T-helper 2 cell treated with Interferon-gamma antibody and Interleukin-4, amounts not matched to agents 5 μg/mL and 100 μg/mL, for 36 hours (primary cell): ENCODE measurements at regions not wholly inside any gene's neighbourhood (a gene's known extent, or its start where the extent isn't known, plus 50 kb on each side); places are given as distances from the start of the nearest gene placed in this dataset.

Experiments
- DNase-seq: peaks from one replicate; pipeline ENCODE4 v3.0.0; 2021; ENCODE audit warnings: low spot score
- H3K27ac Mint-ChIP-seq: one replicate; pipeline ENCODE4 v1.8.0; 2021; ENCODE audit warnings: mild to moderate bottlenecking, mixed read lengths
- H3K27me3 Mint-ChIP-seq: one replicate; pipeline ENCODE4 v1.8.0; 2021; ENCODE audit warnings: low read depth, mixed read lengths
- H3K36me3 Mint-ChIP-seq: one replicate; pipeline ENCODE4 v1.8.0; 2021; ENCODE audit warnings: low read depth, mixed read lengths
- H3K4me1 Mint-ChIP-seq: one replicate; pipeline ENCODE4 v1.8.0; 2021; ENCODE audit warnings: low read depth, mixed read lengths
- H3K4me3 Mint-ChIP-seq: one replicate; pipeline ENCODE4 v1.8.0; 2022; ENCODE audit warnings: mild to moderate bottlenecking, moderate library complexity, mixed read lengths
- H3K9me3 Mint-ChIP-seq: one replicate; pipeline ENCODE4 v1.8.0; 2021; ENCODE audit warnings: mixed read lengths

DNA sequence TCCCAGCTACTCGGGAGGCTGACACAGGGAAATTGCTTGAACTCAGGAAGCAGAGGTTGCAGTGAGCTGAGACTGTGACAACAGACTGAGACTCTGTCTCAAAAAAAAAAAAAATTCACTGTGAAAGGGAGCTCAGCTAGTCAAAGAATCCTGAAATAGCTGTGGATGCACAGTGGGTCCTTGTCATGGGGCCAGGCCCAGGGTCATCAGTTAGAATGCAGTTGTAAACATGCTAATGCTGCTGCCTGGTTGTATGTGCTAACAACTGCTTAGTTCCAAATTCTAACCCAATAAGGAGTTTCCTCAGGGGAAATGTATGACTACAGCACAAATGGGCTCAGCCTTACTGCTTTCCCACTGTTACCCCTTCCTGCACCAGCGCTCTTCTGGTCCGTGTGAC is 84.0 kb downstream of the PALM2AKAP2 start:
- DNase-seq: no peak
- Mint-ChIP-seq H3K36me3 (no peaks in the 10 kb centered on the region), H3K27ac (no peak overlapping the region), H3K4me3 (no peak overlapping the region), H3K27me3 (peaks cover 18% of the 10 kb centered on the region), H3K4me1 (no peaks in the 10 kb centered on the region), H3K9me3 (no peaks in the 10 kb centered on the region)

DNA sequence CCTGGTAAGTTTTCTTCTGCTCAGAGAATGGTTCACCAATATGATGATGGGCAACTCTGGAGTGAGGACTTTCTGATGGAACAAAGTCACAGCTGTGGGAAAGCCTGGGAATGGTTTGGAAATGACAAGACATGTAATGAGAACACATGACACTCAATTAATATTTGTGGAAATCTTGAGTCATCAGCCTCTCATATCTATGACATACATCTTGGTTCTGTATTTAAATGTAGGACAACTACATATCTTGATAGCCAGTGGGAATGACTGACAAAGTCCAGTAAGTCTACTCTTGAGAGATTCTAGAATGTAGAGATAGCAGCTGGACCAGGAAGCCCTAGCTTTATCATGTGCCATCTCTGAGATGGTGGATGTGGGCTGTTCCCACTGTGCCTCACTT is 85.5 kb downstream of the PALM2AKAP2 start:
- no peaks in the 10 kb centered on the region for H3K36me3 Mint-ChIP-seq

DNA sequence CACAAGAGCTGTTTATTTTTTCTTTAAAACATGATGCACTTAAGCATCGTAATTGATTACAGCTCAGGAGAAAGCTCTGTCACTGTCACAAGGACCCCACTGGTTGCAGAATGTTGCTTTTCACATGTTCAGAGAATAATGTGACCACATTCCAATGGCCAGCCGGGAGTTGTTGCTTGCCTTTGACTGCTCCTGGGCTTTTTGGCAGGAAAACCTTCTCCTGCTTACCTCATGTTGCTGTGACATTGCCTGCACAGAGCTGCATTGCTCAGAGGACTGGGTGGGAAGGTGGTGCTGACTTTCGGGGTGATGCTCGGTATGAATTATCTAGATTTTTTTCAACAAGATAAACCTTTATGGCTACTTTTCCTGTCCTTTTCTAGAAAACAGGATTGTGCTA is 88.2 kb downstream of the PALM2AKAP2 start:
- DNase-seq: no peak
- Mint-ChIP-seq H3K27ac (no peak overlapping the region), H3K4me3 (no peak overlapping the region), H3K27me3 (peaks cover 37% of the 10 kb centered on the region), H3K9me3 (no peaks in the 10 kb centered on the region), H3K36me3 (no peaks in the 10 kb centered on the region), H3K4me1 (no peaks in the 10 kb centered on the region)

More for the DNA sequence above, 85.5 kb downstream of the PALM2AKAP2 start:
- DNase-seq: no peak
- no peaks in the 10 kb centered on the region for H3K9me3 Mint-ChIP-seq
- H3K27me3 Mint-ChIP-seq: peaks cover 26% of the 10 kb centered on the region
- H3K4me3 Mint-ChIP-seq: no peak overlapping the region
- no peak overlapping the region for H3K27ac Mint-ChIP-seq
- no peaks in the 10 kb centered on the region for H3K4me1 Mint-ChIP-seq

DNA sequence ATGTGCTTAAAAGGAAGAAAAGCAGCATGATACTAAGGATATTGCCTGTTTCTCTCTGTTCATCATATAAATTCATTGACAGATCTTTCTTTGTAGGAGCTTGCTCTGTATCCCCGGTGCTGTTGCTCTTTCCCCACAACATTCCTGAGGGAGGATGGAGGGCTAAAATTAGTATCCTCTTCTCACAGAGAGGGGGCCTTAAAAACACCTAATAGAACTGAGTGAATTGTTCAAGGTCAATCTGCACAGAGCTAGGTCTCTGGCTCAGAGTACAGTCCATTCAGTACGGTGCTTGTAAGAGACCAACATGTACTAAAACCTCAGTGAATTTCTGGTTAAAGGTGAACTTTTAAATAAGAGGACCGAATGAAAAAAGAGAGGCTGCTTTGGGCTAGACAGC is 88.7 kb downstream of the PALM2AKAP2 start:
- Mint-ChIP-seq H3K36me3 (no peaks in the 10 kb centered on the region), H3K9me3 (no peaks in the 10 kb centered on the region), H3K27ac (no peak overlapping the region), H3K27me3 (peaks cover 40% of the 10 kb centered on the region), H3K4me1 (peaks cover 4% of the 10 kb centered on the region), H3K4me3 (no peak overlapping the region)
- no peak for DNase-seq

- H3K27me3 Mint-ChIP-seq: peaks cover 50% of the 10 kb centered on the region
- H3K4me3 Mint-ChIP-seq: no peak overlapping the region
- no peak overlapping the region for H3K27ac Mint-ChIP-seq
- no peak for DNase-seq
- peaks cover 6% of the 10 kb centered on the region for H3K4me1 Mint-ChIP-seq
- H3K9me3 Mint-ChIP-seq: no peaks in the 10 kb centered on the region
- H3K36me3 Mint-ChIP-seq: no peaks in the 10 kb centered on the region
These were observed 90.4 kb downstream of the PALM2AKAP2 start for GRCh38 chr9:109870365-109870764.

- Mint-ChIP-seq H3K36me3 (no peaks in the 10 kb centered on the region), H3K9me3 (no peaks in the 10 kb centered on the region), H3K27ac (no peak overlapping the region), H3K27me3 (peaks cover 46% of the 10 kb centered on the region), H3K4me1 (peaks cover 6% of the 10 kb centered on the region), H3K4me3 (no peak overlapping the region)
- no peak for DNase-seq
These were observed 92.9 kb downstream of the PALM2AKAP2 start for GRCh38 chr9:109872901-109873300.

DNA sequence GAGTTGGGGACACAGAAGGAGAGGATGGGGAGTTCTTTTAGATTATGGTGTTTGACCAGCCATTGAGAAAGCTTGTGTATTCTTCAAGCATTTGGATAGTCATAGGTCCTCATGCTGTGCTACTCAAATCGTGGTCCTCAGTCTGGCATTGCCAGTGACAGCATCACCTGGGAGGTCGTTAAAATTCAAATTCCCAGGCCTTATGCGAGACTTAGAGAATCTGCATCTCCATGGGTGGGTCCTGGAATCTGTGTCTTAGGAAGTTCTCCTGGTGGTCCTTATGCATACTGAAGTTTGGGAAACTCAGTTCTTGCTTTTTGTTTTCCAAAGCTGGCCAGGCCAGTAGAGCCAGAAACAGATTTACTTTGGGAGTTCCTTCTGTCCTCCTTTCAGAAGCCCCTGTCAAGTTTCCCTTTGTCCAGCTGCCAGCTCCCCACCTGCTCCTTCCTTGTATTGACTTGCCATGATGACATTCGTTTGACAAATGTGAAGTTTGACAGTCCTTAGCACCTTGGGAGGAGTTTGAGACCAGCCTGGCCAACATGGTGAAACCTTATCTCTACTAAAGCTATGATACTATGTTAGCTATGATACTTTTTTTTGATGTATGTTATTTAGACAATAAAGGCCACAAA is 95.6 kb downstream of the PALM2AKAP2 start:
- peaks cover 10% of the 10 kb centered on the region for H3K4me1 Mint-ChIP-seq
- H3K4me3 Mint-ChIP-seq: no peak overlapping the region
- no peak overlapping the region for H3K27ac Mint-ChIP-seq
- H3K9me3 Mint-ChIP-seq: no peaks in the 10 kb centered on the region
- no peak for DNase-seq
- H3K36me3 Mint-ChIP-seq: no peaks in the 10 kb centered on the region
- H3K27me3 Mint-ChIP-seq: peaks cover 31% of the 10 kb centered on the region

GRCh38 chr9:109880276-109881169 is 100.5 kb downstream of the PALM2AKAP2 start:
- Mint-ChIP-seq H3K4me3 (peak overlapping the region; percentile 33), H3K27ac (no peak overlapping the region), H3K4me1 (peaks cover 28% of the 10 kb centered on the region), H3K9me3 (no peaks in the 10 kb centered on the region), H3K36me3 (no peaks in the 10 kb centered on the region), H3K27me3 (peaks cover 3% of the 10 kb centered on the region)
- DNase-seq: peak; percentile 27

GRCh38 chr9:109883623-109884022 is 103.6 kb downstream of the PALM2AKAP2 start:
- peak overlapping the region; percentile 6 for H3K27ac Mint-ChIP-seq
- peaks cover 55% of the 10 kb centered on the region for H3K4me1 Mint-ChIP-seq
- no peak for DNase-seq
- no peaks in the 10 kb centered on the region for H3K36me3 Mint-ChIP-seq
- no peak overlapping the region for H3K4me3 Mint-ChIP-seq
- H3K27me3 Mint-ChIP-seq: peaks cover 3% of the 10 kb centered on the region
- no peaks in the 10 kb centered on the region for H3K9me3 Mint-ChIP-seq

DNA sequence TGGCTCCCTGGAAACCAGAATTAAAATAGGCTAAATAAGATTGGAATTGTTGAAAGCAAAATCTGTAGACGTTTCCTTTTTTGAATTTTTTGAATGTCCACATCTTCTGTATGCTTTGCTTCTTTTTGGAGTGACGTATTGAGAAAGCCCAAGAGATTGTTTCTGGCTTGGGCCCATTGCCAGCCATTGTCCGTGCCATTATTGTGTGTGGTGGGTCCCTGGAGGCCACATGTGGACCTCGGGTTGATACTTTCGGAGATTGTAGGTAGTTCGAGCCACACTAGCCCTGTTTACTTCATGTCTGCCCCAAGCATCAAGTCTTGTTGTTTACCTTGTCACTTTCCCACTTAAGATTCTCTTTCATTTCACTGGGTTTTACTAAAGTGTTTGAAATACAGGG is 106.0 kb downstream of the PALM2AKAP2 start:
- H3K4me1 Mint-ChIP-seq: peaks cover 68% of the 10 kb centered on the region
- no peaks in the 10 kb centered on the region for H3K36me3 Mint-ChIP-seq
- DNase-seq: no peak
- no peaks in the 10 kb centered on the region for H3K27me3 Mint-ChIP-seq
- no peaks in the 10 kb centered on the region for H3K9me3 Mint-ChIP-seq
- H3K4me3 Mint-ChIP-seq: peak overlapping the region; percentile 47
- peak overlapping the region; percentile 85 for H3K27ac Mint-ChIP-seq

GRCh38 chr9:109886617-109887016 is 106.6 kb downstream of the PALM2AKAP2 start:
- Mint-ChIP-seq H3K27ac (peak overlapping the region; percentile 85), H3K4me3 (peak overlapping the region; percentile 47), H3K27me3 (no peaks in the 10 kb centered on the region), H3K4me1 (peaks cover 66% of the 10 kb centered on the region), H3K36me3 (no peaks in the 10 kb centered on the region), H3K9me3 (no peaks in the 10 kb centered on the region)
- peak; percentile 41 for DNase-seq

- Mint-ChIP-seq H3K27me3 (no peaks in the 10 kb centered on the region), H3K36me3 (no peaks in the 10 kb centered on the region), H3K27ac (peak overlapping the region; percentile 85), H3K4me3 (peak overlapping the region; percentile 47), H3K4me1 (peaks cover 70% of the 10 kb centered on the region), H3K9me3 (no peaks in the 10 kb centered on the region)
- DNase-seq: no peak
These were observed 107.1 kb downstream of the PALM2AKAP2 start for GRCh38 chr9:109887079-109887478.

GRCh38 chr9:109888695-109889094 is 108.7 kb downstream of the PALM2AKAP2 start:
- H3K4me1 Mint-ChIP-seq: peaks cover 71% of the 10 kb centered on the region

GRCh38 chr9:109889456-109889855 is 109.5 kb downstream of the PALM2AKAP2 start:
- H3K27ac Mint-ChIP-seq: peak overlapping the region; percentile 75
- H3K4me3 Mint-ChIP-seq: peak overlapping the region; percentile 24
- H3K9me3 Mint-ChIP-seq: no peaks in the 10 kb centered on the region
- no peaks in the 10 kb centered on the region for H3K36me3 Mint-ChIP-seq
- no peaks in the 10 kb centered on the region for H3K27me3 Mint-ChIP-seq
- no peak for DNase-seq
- peaks cover 72% of the 10 kb centered on the region for H3K4me1 Mint-ChIP-seq

More at GRCh38 chr9:109888695-109889094, 108.7 kb downstream of the PALM2AKAP2 start:
- DNase-seq: no peak
- Mint-ChIP-seq H3K9me3 (no peaks in the 10 kb centered on the region), H3K27ac (peak overlapping the region; percentile 75), H3K27me3 (no peaks in the 10 kb centered on the region), H3K36me3 (no peaks in the 10 kb centered on the region), H3K4me3 (peak overlapping the region; percentile 24)
